Stimulated activated CD4-positive, alpha-beta T cell treated with anti-CD3 and anti-CD28 coated beads, Interleukin-15, amount 100 ng/mL, for 1 hour (primary cell): ENCODE measurements at regions not wholly inside any gene's neighbourhood (a gene's known extent, or its start where the extent isn't known, plus 50 kb on each side); places are given as distances from the start of the nearest gene placed in this dataset.

Experiments
- DNase-seq, 2 donors: peaks; one replicate each; pipeline ENCODE4 v3.0.0-alpha.2; 2020; ENCODE audit warnings: low read depth in 1 of 2, low spot score in 1 of 2

DNA sequence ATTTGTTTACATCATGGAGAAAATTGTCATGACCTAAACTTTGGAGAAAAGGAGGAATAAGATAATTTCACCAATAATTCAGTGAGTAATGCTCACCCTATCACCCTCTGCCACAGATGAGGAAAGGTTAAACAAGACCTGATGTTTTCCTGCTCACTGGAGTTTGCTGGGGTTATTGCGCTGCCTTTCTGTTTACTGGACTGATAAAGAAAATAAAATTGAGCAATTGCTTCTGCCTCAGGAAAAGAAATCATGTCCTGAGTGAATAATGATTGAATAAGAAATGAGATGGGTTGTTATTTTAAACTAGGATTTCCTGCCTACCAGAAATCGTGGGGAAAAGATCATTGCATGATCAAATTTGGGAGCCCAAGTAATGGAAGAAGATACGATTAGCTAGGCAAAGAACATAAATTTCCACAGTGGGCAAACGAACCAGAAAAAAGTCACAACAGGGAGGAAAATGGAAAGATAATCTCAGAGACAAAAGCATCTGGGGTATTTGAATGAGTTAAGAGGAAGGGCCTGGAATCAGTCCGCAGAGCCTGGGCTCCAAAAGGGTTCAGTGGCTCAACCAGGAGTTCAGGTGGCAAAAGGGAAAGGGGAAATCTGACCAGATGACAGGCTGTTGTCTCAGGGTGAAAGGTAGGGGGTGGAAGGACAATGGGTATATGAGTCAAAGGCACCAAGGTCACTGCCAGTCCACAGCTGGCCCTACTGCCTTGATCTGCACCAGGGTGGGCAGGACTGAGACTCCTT lies 146.8 kb downstream of the FAM43A start:
- no peak for DNase-seq

DNA sequence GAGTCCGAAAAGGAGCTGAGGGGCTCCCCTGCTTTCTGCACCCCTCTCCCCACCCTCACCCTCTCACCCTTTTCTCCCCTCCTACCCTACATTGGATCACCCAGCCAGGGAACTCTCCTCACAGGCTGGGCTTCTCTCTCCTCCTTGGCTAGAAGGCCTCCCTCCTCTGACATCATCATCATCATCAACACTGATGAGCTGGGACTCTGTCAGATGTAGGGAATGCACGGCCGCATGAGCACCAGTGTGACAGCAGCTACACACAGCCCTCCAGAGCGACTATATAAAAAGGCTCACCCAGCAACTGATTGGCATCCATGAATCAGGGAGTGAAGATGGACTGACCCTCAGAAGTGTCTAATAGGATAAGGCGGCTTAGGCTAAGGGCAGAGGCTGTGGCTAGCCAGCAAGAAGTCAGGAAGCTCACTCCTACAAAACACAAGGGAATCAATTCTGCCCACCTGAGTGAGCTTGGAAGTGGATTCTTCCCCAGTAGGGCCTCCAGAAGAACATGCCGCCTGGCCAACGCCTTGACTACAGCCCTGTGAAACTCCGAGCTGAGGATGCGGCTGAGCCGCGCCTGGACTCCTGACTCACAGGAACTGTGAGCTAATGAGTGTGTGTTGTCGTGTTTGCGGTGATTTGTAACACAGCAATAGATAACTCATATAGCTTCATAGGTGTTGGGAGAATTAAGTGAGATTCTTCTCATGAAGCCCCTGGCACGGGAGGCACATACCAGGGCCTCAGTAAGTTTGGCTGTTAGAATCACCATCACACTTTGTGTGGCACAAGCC lies 147.6 kb downstream of the FAM43A start:
- DNase-seq, result no peak

DNA sequence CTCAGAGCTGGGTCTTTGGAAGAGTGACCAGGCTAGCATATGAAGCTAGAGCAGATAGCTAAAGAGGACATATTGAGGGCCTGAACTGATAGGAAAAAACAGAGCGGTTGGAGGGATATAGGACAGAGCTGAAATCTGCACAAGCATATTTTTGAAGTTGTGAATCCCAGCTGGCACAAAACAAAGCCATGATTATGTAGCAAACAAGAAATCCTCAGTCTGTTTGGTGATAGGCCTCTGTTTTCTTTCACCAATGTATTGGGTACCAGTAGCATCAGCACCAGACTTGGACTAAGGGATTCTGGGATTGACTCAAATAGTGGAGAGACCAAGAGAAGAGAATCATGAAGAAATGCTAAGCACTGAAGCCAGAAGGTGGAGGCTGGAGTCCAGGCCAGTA lies 151.0 kb downstream of the FAM43A start:
- no peak for DNase-seq

DNA sequence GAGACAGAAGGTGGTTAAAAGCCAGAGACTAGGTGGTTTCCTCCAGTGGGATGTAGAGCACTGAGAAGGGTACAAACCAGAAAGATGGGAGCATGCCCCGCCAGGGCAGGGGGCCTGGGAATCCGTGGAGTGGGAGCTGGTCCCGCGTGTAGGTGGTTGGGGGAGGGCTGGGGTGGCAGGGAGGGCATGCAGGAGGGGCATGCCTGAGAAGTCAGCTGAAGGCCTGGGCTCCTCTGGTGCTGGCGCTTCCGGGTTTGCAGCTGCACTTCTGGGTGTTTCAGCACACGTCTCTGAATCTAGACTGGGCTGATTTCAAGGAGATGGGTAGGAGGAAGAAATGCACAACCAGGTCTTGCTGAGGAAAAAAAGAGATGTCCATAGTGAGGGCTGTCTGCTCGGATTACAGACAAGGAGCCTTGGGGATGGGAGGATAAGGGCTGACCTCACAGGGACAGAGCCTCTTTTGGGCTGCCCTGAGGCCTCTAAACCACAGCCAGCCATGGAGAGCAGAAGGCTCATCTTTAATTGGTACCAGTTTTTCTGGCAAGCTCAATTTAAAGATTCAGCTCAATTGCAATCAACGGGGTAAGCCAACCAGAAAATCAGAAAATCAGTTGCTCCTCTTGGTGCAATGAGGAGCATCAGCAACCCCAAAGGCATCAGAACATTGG lies 151.9 kb downstream of the FAM43A start:
- DNase-seq, result no peak

DNA sequence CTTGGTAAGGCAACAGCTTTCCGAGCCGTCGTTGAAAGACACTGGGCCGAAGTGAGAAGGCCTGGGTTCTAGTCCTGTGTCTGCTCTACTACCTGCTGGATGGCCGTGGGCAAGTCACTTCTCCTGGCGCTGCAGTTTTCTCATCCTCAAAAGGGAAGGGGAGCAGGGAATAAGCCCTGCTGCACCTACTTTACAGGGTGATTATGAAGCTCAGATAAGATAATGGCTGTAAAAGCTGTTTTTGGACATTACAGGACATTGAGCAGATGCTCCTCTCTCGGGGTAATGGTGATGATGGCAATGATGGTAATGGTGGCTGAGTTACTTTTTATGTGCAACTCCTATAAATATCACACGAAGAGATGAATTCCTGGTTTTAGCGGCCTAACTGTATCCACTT lies 152.6 kb downstream of the FAM43A start:
- no peak for DNase-seq

DNA sequence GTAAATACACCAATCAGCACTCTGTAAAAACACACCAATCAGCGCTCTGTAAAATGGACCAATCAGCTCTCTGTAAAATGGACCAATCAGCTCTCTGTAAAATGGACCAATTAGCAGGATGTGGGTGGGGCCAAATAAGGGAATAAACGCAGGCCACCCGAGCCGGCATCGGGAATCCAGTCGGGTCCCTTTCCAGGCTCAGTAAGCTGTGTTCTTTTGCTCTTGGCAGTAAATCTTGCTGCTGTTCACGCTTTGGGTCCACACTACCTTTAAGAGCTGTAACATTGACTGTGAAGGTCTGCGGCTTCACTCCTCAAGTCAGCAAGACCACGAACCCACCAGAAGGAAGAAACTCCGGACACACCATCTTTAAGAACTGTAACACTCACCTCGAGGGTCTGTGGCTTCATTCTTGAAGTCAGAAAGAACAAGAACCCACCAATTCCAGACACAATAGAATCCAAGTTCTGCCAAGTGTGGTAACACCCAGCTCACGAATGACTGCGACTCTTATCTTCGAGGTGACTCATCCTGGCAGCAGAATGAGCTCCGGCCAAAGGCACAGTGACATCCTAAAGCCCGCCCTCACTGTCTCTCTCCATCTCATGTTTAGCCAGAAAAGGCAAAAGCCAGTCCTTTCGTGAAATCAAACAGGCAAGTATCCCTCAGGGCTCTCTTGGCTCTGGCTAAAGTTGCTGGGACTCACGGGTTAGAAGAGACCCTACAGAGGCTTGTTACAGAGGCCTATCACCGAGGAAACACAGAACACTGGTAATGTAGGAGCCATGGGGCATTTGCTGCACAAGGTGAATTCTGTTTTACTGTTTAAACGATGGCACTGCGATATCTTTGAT lies 155.2 kb downstream of the FAM43A start:
- DNase-seq, result no peak

DNA sequence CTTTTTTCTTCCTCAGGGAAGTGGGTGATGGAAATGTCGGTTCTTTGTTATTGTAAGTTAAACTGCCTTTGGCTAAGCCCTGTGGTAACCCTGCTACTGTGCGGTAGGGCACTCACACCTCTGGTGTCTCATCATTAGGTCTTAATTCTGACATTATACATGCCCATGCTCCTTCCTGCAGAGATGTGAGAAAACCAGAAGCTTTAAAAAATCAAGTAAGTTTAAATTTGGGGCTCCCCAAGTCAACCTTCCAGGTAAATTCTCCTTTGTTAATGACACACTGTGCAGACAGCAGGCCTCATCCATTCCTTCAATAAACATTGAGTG lies 155.8 kb downstream of the FAM43A start:
- DNase-seq, result no peak

DNA sequence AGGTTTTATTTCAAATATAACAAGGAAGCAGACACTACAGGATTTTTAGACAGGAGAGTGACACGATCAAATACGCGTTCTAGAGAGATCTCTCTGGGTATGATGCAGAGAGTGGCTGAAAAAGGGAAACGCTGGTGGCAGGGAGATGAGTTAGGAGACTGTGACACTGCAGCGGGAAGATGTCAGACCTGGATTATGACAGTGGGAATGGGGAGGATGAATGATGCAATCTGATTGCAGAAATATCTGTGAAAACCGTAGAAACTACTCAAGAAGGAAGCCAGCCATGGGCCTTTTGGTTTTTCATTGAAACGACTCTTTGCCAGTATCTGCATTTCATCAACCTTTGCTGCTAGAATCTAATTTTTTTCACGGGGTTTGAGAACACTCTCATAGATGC lies 157.9 kb downstream of the FAM43A start:
- no peak for DNase-seq

DNA sequence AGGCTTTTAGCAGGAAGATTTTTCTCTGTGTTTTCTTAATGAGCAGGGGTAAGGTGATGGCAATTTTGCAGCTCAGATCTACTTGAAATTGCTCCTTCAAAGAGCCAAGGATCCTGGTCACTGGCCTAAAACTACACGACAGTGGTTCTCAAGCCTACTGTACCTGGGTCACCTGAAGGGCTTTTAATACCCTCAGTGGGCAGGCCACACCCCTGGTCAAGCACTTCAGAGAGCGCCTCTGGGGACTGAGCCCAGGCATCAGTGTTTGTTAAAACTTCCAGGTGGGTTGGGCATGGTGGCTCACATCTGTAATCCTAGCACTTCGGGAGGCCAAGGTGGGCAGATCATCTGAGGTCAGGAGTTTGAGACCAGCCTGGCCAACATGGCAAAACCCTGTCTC lies 158.4 kb downstream of the FAM43A start:
- no peak for DNase-seq

DNA sequence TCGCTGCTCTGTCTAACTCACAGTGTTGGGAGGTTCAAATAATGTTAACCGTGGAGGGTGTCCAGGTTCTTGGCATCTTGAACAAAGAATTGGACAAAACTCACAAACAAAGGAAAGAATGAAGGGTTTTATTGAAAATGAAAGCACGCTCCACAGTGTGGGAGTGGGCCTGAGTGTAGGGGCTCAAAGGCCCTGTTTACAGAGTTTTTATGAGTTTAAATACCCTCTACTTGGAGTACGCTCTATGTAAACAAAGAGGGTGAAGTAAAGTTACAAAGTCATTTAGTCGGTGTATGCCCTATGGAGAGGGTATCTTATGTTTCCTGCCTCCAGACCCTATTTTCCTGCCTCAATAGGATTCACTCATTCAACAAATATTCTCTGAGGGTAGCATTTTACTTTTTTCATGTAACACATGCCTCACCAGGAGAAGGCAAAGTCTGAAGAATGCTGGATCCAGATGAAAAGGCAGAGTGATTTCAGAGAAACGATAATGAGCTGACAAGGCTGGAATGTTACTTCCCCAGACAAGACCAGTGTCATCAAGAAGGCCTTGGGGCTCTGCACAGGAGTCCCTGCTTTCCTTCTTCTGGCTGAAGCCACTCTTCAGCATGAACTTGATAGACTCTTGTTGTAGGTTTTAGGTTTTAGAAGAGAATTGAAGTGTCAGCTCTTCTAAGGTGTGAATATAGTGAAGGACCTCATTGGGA lies 163.6 kb downstream of the FAM43A start:
- DNase-seq, result no peak

DNA sequence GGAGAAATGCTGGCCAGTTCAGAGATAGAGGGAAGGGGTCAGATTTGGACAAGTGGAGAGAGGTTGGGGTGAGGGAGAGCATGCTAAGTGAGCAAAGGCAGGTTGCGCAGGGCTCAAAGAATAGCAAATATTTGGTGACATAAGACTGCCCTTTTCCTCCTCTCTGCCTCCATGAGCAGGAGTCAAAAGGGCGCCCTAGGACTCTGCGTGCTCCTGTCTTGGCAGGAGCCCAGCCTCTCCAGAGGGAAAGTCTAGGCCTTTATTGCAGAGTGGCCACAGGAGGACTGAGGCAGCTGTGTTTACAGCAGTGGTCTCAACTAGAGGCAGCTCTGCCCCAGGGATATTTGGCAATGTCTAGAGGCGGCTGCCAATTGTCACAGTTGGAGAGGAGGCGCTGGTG lies 165.6 kb downstream of the FAM43A start:
- no peak for DNase-seq

DNA sequence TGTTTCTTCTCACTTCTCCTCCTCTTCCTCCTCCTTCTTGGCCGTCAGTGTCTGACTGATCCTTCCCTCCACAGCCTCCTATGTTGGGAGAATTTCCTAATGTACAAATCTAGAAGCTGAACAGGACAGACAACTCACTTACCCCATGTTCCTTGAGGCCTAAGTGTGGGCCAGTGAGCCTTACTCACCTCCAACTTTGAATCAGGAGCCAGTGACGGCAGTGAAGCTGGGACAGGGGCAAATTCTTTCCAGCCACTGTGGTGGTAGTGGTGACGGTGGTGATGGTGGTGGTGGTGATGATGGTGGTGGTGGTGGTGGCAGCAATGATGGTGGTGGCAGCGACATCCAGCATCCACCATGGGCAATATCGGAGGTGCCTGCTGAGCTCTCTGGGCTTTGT lies 166.3 kb downstream of the FAM43A start:
- no peak for DNase-seq

DNA sequence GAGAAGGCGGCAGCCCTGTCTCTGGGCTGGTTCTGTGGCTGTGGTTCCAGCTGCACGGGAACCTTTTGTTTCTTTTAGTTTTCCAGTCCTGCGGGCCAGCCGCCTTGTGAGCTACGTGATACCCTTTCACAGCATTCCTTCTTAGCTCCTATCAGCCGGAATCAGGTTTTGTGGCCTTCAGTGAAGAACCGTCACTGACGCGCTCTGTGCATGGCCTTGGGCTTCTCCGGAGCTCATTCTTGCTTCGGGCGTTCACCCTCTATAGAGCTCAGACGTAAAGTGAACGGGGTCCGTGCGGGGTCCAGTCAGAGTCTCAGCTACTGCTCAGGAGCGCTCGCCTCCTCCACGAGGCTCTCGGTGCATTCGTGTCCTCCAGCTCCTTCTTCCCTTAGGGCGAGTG lies 166.7 kb downstream of the FAM43A start:
- DNase-seq, result no peak

DNA sequence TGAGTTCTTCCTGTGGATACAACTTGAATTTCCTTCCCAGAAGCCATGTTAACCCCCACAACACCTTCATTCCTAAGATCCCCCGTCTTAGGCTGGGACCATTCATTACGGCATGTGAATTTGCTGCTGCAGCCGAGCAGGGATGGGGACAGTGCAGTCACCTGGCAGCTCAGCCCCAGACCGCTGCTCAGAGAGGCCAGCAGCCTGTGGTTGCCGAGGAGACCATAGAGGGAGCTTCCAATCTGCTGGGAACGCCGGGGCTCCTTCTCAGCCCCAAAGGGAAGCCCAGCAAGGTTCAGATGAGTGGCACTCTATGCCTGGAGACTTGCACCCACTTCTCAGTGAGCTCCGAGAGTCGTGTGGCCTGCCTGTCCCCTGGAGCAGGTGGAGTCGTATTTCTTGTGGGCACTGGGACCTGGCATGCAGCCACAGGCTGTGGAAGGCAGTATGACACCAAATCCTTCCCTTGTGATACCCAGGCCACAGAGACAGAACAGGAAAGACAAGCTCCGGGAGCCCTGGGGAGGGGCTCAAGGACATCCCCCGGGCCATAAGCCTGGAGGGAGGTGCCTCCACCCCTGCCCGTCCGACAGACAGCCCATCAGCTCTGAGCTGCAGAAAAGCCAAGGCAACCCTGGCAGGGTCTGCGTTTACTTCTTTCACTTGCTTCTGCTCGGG lies 167.3 kb downstream of the FAM43A start:
- DNase-seq, result no peak

DNA sequence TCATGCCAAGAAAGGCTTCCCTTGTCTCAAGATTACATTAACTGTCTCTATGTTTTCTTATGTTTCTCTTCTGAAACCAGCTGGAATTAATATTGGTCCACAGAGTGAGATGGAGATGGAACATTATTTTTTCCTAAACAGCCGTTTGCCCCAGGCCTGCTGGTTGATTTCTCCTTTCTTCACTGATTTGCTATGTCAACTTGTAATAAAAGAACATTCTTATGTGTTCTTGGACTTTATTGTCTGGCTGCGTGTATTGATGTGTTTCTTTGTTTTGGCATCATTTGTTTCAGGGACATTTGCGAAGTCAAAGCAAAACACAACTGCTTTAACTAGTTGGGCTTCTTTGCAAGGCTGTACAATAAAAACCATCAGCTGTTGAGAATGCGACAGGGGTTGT lies 168.5 kb downstream of the FAM43A start:
- DNase-seq, result no peak

DNA sequence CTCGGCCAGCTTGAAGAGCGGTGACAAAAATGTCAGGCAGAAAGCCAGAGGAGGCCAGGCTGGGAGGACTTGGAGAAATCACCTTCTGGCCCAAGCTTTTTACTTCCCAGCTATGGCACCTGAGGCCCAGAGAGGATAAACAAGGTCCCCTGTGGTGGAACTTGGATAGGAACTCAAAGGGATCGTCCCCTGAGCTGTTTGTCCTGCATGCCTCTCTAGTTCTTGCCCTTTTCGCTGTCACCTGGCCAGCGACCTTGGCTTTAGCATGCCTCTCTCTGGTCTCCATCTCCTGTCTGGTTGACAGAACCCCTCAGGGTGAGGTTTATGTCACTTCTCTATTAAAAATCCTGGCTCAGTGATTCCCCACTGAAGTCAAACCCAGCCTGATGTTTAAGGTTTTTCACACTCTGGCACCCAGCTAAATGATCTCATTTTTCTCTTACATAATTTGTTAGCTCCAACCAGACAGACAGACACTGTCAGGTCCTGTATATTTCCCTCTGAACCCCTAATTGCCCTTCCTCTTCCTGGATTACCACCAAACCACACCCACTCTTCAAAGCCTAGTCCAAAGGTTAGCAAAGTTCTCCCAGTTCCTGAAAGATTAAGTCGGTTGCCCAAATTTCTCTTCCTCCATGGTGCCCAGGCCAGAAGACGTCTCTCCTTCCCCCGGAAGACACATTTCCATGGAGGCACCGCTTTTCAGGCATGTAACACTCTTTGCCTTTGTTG lies 169.1 kb downstream of the FAM43A start:
- no peak for DNase-seq

DNA sequence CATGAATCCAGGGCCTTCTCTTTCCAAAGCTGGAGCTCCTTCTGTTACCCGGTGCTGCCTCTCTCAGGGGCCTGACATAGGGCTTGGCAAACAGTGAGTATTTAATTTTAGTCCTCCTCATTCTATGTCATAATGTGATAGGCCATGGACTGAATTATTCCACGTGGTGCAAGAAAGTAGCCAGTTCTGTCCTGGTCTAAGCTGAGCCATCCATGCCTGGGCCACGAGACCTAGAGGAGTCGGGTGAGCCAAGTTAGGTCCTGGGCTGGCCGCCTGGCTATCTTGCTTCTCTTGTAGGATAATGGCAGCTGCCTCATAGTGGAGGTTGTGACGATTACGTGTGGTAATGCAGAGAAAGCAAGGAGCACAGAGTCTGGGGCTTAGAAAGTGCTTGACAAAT lies 170.6 kb downstream of the FAM43A start:
- DNase-seq, result no peak

DNA sequence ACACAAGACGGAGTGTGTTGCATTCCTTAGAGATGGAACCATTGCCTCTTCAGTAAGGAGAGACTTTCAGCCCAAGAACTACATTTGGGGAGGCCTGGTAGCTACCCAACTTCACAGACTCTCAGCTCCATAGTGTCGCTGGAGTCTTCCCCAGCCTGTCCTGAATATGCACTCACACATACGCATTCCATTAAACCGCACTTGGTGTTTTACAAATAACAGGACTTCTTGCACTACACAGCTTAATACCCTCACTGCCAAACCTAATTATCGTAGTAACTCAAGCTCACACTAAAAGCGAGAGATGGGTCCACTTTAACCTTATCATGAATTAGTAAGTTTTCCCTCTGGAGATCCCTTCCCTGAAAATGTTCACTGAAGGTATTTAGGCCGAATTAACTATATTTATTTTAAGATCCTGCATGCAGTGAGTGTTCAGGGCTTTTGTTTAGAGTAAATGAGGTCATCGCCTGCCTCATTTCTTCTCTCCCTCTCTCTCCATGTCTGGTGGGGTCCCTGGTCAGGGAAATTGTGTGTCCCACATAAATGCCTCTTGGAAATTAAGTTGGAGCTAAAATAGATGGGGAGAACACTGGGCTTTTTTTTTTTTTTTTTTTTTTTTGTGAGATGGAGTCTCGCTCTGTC lies 171.9 kb downstream of the FAM43A start:
- DNase-seq, result no peak

DNA sequence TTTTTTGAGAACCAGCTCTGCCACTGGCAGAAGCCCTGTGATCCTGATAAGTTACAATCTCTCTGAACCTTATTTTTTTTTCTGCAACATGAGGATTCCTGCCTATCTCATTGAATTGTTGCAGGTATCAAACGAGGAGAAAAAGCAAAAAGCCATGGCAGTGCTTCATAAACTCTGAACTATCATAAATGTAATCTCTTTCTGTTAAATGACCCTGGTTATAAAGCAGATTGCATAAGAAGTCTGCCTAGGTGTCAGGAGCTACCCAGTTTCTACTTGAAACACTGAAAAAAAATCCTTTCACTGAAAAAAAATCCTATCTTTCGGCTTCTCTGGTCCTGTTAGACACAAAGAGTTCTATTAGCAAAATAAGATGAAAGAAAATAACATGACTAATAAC lies 172.7 kb downstream of the FAM43A start:
- no peak for DNase-seq
